Inflammatory macrophage (primary cell): ENCODE measurements at regions not wholly inside any gene's neighbourhood (a gene's known extent, or its start where the extent isn't known, plus 50 kb on each side); places are given as distances from the start of the nearest gene placed in this dataset.
"Not testable (repeated sequence)": the region's sequence is repeated elsewhere in the genome, so short reads cannot be mapped to it uniquely, and the experiment has no call there.

Experiments
- DNase-seq, 2 donors: peaks; one replicate each; pipeline ENCODE4 v3.0.0-alpha.2; 2020 to 2022

GRCh38 chr1:208974717-208975116 is 608.8 kb upstream of the CAMK1G start:
- no peak for DNase-seq

GRCh38 chr1:208975456-208975855 is 608.1 kb upstream of the CAMK1G start:
- DNase-seq = no peak

- DNase-seq = no peak
Observed at GRCh38 chr1:208977012-208977411, 606.5 kb upstream of the CAMK1G start.

- no peak for DNase-seq
Observed at GRCh38 chr1:208977638-208978256, 605.8 kb upstream of the CAMK1G start.

GRCh38 chr1:208979776-208980175 is 603.7 kb upstream of the CAMK1G start:
- DNase-seq = no peak

GRCh38 chr1:208980605-208981004 is 602.9 kb upstream of the CAMK1G start:
- DNase-seq = no peak

GRCh38 chr1:208985231-208985630 is 598.3 kb upstream of the CAMK1G start:
- no peak for DNase-seq

- DNase-seq = peak; percentile 5 to 14
Observed at GRCh38 chr1:208988811-208989222, 594.7 kb upstream of the CAMK1G start.

- no peak for DNase-seq
Observed at GRCh38 chr1:208990456-208990855, 593.1 kb upstream of the CAMK1G start.

- DNase-seq = not testable (repeated sequence)
Observed at GRCh38 chr1:208997053-208997452, 586.5 kb upstream of the CAMK1G start.

- no peak for DNase-seq
Observed at GRCh38 chr1:208997726-208998312, 585.7 kb upstream of the CAMK1G start.

- no peak for DNase-seq
Observed at GRCh38 chr1:209008586-209008985, 574.9 kb upstream of the CAMK1G start.

- DNase-seq = no peak
Observed at GRCh38 chr1:209010475-209011230, 572.9 kb upstream of the CAMK1G start.

GRCh38 chr1:209012443-209013196 is 570.9 kb upstream of the CAMK1G start:
- no peak for DNase-seq

GRCh38 chr1:209015092-209015491 is 568.4 kb upstream of the CAMK1G start:
- no peak for DNase-seq

- DNase-seq = no peak
Observed at GRCh38 chr1:209021622-209022021, 561.9 kb upstream of the CAMK1G start.

GRCh38 chr1:209023790-209024189 is 559.7 kb upstream of the CAMK1G start:
- DNase-seq = no peak

- DNase-seq = peak in 1 of 2 donors; percentile 2
Observed at GRCh38 chr1:209029737-209030136, 553.8 kb upstream of the CAMK1G start.

GRCh38 chr1:209030454-209031167 is 552.9 kb upstream of the CAMK1G start:
- DNase-seq = no peak

GRCh38 chr1:209037064-209037463 is 546.5 kb upstream of the CAMK1G start:
- DNase-seq = no peak

- DNase-seq = no peak
Observed at GRCh38 chr1:209038316-209038715, 545.2 kb upstream of the CAMK1G start.

- DNase-seq = no peak
Observed at GRCh38 chr1:209038735-209039134, 544.8 kb upstream of the CAMK1G start.

- no peak for DNase-seq
Observed at GRCh38 chr1:209040351-209040750, 543.2 kb upstream of the CAMK1G start.
